Stimulated activated CD4-positive, alpha-beta T cell treated with anti-CD3 and anti-CD28 coated beads, Interleukin-1b, Interleukin-23, amount 100 ng/mL, for 4 hours (primary cell): ENCODE measurements at regions not wholly inside any gene's neighbourhood (a gene's known extent, or its start where the extent isn't known, plus 50 kb on each side); places are given as distances from the start of the nearest gene placed in this dataset.

ENCODE experiments used
- DNase-seq, 2 donors: peaks; one replicate each; pipeline ENCODE4 v3.0.0-alpha.2; 2020; ENCODE audit warnings: low read depth in 2 of 2

GRCh38 chr2:2542966-2543611 is 212.0 kb upstream of the MYT1L start:
- DNase-seq, result no peak

DNA sequence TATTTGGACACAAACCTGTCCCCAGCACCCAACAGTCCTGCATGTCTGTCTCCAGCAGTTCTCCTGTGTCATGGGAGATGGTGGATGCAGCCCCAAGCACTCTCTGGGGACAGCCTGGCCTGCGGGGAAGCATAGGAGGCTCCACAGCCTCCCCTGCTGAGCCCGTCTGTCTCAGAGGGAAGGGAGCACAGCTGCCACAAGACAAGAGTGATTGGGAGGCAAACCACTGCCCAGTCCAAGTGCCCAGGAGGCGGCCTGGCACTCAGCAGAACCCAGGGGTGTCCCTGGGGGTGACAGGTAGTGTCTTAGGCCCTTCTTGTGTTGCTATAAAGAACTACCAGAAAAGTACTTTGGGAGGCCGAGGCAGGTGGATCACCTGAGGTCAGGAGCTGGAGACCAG is 211.2 kb upstream of the MYT1L start:
- no peak for DNase-seq

DNA sequence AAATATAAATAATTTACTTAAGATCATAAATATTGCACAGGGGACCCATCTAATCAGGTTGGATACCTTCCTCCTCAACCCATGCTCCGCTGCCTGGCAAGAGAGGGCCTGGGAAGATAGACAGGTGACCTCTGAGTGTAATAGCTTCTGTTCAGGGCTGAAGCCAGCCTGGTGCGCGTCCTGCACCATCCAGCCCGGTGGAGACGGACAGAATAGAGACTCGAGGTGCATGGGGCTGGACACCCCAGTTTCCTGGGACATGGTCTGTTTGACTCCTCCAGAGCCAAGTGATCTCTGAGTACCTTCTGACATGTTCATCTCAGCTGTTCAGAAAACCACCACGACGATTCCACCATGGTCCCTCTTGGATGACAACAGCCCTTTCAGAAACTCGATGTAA is 209.3 kb upstream of the MYT1L start:
- DNase-seq, result no peak

DNA sequence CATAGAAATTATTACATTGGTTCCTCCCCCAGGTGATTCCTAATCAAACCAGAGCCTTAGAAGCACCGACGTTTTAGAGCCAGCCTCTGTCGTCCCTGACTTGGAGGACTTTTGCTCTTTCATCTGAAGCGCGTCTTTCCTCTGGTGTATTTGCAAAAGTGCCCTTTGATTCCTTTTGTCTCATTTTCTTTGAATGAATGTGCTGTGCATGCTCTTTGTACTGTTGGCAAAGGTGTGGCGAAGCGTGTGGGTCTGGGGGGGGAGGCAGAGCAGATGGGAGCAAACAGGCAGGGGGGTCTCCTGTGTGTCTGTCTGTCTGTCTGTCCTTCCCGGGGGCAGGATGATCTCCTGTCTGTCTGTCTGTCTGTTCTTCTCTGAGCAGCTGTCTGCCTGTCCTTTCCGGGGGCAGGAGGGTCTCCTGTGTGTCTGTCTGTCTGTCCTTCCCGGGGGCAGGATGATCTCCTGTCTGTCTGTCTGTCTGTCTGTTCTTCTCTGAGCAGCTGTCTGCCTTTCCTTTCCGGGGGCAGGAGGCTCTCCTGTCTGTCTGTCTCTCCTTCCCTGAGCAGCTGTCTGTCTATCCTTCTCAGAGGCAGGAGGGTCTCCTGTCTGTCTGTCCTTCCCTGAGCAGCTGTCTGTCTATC is 205.5 kb upstream of the MYT1L start:
- no peak for DNase-seq

GRCh38 chr2:2530334-2530733 is 199.3 kb upstream of the MYT1L start:
- DNase-seq, result no peak

DNA sequence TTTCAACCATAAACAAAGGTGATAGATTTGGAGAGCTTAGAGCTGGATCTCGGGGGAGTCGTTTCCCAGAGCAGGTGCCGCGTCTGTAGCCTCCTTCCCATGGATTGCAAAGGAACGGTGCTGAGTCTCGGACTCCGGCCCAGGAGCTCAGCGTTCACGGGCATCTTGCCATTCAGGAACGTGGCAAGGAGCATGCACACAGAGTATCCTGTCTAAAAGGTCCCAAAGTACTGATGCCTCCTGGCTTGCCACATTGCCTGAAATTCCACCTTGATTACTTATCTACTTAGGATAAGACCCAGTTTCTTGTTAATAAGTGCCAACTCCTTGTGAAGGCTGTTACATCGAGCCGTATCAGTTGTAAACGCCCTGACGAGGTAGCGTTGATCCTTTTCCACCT is 197.8 kb upstream of the MYT1L start:
- DNase-seq, result no peak

- DNase-seq, result no peak
Observed at GRCh38 chr2:2527148-2527547, 196.1 kb upstream of the MYT1L start.

- DNase-seq, result no peak
Observed at GRCh38 chr2:2524348-2524941, 193.4 kb upstream of the MYT1L start.

DNA sequence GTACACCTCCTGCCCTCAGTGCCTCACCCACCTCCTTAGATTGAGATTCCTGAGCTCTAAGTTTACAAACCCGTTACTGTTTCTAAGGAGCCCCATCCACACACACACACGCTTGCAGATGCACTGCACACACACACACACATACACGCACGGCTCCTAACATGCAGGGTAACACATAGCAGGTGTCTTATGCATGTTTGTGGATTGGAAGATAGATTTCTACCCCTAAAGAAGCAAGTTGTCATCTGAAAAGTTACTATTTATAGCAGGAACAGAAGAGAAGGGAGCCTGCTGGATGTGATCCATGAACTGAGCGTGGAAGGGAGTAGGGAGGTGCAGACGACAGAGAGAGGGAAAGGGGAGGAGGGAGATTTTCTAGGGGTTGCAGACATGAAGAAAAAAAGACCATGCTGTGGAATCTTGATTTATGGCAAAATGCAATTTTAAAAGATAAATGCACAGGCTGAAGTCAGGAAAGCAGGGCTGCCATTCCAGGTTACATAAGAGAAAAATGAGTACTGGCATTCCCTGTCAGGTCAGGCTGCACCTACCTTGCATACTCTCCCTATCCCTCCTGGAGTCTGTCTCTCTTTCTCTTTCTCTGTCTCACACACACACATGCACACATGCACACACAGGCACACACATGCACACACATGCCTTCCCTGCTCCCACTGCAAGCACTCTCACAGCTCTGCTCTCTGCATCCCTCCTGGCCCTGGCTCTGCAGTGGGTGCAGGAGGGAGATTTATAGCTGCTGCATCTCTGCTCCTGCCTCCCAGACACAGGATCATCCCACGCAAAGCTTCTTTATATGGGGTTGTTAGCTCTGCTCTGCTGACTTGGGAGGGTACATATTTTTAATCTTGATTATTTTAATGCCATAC is 192.6 kb upstream of the MYT1L start:
- no peak for DNase-seq

- DNase-seq, result no peak
Observed at GRCh38 chr2:2520401-2520811, 189.3 kb upstream of the MYT1L start.

DNA sequence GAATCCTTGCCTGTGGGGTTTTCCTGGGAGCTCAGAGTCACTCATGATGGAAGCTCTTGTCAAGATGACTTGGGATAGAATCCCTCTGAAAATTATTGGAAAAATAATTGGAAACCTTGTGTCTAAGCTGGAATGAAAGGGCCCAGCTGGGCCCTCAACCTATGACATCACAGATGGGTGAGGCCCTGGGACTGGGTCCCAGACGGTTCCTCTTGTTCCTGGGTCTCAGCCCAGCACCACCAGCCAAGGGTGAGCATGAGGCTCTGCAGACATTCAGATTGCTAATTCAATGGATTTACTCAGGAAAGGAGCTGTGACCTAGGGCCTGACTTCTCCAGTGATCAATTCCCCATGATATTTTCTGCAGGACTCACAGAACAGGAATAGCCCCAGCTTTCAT is 188.3 kb upstream of the MYT1L start:
- DNase-seq, result no peak

DNA sequence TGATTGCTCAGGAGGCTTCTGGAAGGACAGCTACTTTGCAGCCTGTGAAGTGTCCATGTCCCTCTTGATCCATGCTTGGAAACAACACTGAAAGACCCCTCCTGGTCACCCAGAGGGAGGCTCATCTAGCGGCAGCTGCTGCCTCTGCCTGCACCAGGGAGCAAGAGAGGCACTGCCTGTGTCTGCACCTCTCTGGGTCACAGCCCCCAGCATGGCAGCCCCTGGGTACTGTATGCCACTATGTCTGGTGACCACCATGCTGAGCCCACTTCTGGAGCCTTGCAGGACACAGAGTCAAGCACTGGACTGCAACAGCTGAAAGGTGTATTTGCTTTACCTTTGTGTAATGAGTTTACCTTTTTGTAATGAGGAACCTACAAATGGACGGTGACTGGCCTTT is 186.3 kb upstream of the MYT1L start:
- DNase-seq, result no peak

GRCh38 chr2:2516386-2516785 is 185.3 kb upstream of the MYT1L start:
- no peak for DNase-seq

DNA sequence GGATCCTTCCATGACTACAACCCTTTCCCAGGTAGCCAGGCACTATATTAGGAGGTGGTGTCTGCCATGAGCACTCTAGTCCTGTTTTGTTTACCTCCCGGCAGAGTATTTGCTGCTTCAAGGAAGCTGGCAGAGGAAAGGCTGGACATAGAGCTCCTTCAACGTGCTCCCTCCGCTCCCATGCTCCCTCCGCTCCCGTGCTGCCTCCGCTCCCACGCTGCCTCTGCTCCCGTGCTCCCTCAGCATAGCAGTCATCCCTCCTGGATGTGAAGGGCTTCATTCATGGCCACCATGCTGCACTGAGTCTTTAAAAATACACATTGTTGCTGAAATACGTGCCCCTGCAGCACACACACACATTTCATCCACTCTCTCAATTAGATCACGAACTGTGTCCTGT is 181.9 kb upstream of the MYT1L start:
- no peak for DNase-seq

DNA sequence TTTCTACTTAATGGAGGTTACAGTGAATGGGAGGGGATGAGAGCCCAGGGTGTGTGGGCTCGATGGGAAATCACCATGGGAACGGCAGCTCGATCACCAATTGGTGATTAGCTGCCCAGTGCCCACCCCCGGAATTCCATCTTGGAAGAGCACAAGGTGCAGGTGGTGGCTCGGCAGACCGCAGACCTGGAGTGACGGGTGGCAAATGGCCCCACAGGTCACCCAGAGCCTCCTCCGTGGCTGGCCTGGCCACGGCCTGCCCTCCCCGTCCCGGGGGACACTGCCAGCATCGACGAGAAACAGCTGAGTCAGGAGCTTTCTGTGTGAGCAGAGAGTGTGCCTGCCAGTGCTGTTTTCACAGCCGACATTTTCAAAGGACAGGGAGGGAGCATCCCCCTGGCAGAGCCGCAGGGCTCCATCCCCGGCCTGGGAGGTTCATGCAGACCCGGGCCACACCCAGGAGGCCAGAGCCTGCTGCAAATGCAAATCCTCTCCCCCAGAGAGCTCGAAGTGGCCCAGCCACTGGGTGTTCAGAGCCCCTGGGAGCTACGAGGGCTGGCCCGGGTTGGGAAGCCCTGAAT is 176.4 kb upstream of the MYT1L start:
- DNase-seq, result no peak

DNA sequence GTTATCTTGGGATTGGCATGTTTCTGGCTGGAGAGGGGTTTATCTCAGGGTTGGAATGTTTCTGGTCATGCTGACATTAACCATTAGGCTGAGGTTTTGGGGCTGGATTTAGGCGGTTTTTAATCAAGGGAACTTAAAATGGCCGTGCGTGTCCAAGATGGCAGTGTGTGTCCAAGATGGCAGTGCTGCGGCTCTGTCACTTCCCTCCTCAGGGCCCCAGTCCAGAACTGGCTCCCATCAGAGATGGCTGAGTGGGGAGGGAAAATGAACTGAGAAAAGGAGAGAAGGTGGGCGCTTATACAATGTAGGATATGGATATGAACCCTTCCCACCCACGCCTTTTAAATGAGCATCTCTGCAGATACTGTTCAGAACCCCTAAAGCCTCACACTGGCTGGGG is 175.5 kb upstream of the MYT1L start:
- DNase-seq, result no peak

DNA sequence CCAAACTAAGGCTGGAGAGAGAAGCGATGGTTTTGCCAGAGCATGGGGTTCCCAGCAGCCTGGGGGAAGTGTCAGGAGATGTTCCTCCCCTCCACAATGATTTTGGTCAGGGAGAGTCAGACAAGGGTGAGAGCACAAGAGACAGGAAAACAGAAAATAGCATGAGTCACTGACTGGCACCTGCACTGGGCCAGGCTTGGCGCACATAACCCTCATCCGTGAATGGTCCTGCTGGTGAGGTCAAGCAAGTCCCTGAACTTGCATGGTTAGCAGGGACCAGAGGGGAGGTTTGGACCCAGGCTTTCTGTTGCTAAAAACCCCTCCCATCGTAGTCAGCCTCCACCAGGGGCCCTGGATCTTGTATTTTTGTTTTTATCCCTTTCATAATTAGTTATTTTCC is 174.5 kb upstream of the MYT1L start:
- DNase-seq, result no peak

DNA sequence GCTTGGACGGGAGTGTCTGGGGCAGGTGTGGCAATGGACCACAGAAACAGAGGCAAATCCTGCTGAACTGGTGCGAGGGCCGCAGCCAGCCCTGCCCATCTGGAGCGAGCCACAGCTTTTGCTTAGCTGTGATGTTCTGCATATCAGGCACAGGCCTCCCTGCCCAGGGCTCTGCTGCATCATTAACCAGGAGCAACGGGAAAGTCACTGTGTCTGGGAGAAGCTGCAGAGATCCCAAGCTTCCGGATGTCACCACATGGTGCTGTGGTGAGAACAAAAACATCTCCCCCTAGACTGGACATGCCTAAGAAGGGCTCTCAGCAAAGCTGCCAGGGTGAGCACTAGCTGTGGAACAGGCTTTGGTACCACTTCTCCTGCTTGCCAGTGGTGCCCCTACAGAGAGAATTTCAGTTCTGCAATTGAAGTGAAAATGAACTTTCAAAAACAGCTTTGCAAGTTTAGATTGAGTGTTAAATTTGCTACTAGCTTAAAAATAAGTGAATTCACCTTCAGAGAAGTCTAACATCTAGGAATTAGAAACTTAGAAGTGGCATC is 172.9 kb upstream of the MYT1L start:
- DNase-seq, result no peak

GRCh38 chr2:2502201-2502549 is 171.1 kb upstream of the MYT1L start:
- DNase-seq, result no peak

DNA sequence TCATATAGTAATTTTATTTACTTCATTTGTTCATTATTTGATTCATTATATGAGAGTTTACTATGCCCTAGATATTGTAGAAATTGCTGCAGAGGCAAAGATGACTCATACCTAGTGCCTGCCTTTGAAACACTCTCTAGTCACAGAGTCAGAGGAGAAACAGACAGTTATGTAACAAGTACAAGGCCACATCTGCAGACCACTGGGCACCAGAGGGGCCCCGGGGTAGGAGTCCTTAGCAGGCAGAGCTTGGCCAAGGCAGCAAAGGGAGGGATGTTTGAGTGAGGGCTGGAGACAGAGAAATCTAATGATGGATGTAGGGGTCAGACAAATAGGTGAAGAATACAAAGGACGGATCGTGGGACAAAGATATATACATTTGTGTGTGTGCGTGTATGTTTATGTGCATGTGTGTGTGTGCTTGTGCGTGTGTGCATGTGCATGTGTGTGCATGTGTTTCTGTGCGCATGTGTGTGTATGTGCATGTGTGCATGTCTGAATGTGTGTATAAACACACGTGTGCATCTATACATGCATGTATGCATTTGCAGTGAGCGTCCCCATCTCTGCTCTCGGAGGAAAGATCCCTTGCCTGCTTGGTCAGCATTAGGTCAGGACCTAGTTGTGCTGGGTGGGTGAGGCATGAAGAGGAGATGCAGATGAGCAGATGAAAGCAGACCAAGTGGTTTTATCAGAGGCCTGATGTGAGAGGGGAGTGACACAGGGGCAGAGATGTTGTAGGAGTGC is 170.6 kb upstream of the MYT1L start:
- no peak for DNase-seq

- DNase-seq, result no peak
Observed at GRCh38 chr2:2495606-2496005, 164.5 kb upstream of the MYT1L start.
